B cell (primary cell): ENCODE measurements at regions not wholly inside any gene's neighbourhood (a gene's known extent, or its start where the extent isn't known, plus 50 kb on each side); places are given as distances from the start of the nearest gene placed in this dataset.

Source experiments
- EZH2 ChIP-seq: IDR thresholded peaks from 2 replicates; pipeline ENCODE4 v1.6.1; 2012; ENCODE audit warnings: borderline replicate concordance, low read depth, mild to moderate bottlenecking, moderate library complexity, low read length; ENCODE audit not compliant: insufficient read depth, poor library complexity, severe bottlenecking
- TF ChIP-seq, protein P1 (sequence below): fragments of 200-600 bp; IDR thresholded peaks from one replicate; pipeline ENCODE4 v1.8.0; 2022; ENCODE audit warnings: antibody characterized with exemption, mild to moderate bottlenecking

DNA sequence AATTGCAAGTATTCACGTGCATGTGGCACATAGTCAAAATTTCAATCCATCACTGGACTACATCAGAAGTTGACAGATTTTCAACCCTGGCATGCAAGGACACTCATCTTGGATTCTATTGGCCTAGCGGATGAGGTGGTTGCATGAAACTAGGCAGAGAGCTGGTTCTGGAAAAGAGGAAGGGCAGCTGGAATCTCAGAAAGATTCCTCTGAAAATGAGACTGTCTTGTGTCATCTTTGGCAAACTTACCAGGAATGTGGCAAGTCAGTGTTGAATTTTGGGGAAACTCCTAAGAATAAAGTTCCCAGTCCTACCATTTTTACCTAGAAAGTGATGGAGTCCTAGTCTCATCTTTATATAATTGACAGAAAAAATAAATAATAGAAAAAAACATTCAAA, 384.3 kb upstream of the NR2F2 start:
- TF ChIP-seq EZH2 = no peak
- TF ChIP-seq, protein P1, sequence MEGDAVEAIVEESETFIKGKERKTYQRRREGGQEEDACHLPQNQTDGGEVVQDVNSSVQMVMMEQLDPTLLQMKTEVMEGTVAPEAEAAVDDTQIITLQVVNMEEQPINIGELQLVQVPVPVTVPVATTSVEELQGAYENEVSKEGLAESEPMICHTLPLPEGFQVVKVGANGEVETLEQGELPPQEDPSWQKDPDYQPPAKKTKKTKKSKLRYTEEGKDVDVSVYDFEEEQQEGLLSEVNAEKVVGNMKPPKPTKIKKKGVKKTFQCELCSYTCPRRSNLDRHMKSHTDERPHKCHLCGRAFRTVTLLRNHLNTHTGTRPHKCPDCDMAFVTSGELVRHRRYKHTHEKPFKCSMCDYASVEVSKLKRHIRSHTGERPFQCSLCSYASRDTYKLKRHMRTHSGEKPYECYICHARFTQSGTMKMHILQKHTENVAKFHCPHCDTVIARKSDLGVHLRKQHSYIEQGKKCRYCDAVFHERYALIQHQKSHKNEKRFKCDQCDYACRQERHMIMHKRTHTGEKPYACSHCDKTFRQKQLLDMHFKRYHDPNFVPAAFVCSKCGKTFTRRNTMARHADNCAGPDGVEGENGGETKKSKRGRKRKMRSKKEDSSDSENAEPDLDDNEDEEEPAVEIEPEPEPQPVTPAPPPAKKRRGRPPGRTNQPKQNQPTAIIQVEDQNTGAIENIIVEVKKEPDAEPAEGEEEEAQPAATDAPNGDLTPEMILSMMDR = no peak
